Stromal cell of bone marrow (primary cell): ENCODE measurements at regions not wholly inside any gene's neighbourhood (a gene's known extent, or its start where the extent isn't known, plus 50 kb on each side); places are given as distances from the start of the nearest gene placed in this dataset.

Experiments
- DNase-seq: peaks from one replicate; pipeline ENCODE4 v3.0.0-alpha.2; 2012; ENCODE audit warnings: low read depth

- no peak for DNase-seq
Measured at GRCh38 chr11:109364851-109365250, 57.1 kb upstream of the C11orf87 start.

GRCh38 chr11:109371444-109372176 is 50.4 kb upstream of the C11orf87 start:
- DNase-seq: no peak
